Liver (tissue), 3 donors: ENCODE measurements at regions not wholly inside any gene's neighbourhood (a gene's known extent, or its start where the extent isn't known, plus 50 kb on each side); places are given as distances from the start of the nearest gene placed in this dataset.

Experiments
- CTCF ChIP-seq: fragments of 150-350 bp; IDR thresholded peaks from 2 replicates; pipeline ENCODE4 v1.5.1; 2017; ENCODE audit warnings: improper control_type of control experiment, low read depth, low read length; ENCODE audit not compliant: missing input control
- GABPA ChIP-seq, 2 donors: IDR thresholded peaks in 1 of 2; conservative IDR thresholded peaks in 1 of 2; 2 replicates each; pipeline ENCODE4 v1.6.1; 2016; ENCODE audit warnings: antibody characterized with exemption in 2 of 2, mild to moderate bottlenecking in 1 of 2, moderate library complexity in 1 of 2
- JUND ChIP-seq, 2 donors: IDR thresholded peaks; 2 replicates each; pipeline ENCODE4 v1.6.1; 2016; ENCODE audit warnings: antibody characterized with exemption in 2 of 2
- RAD21 ChIP-seq, 2 donors: IDR thresholded peaks; 2 replicates each; pipeline ENCODE4 v1.6.1; 2016; ENCODE audit warnings: antibody characterized with exemption in 2 of 2, mild to moderate bottlenecking in 2 of 2
- REST ChIP-seq: IDR thresholded peaks from 2 replicates; pipeline ENCODE4 v1.6.1; 2016; ENCODE audit warnings: antibody characterized with exemption, mild to moderate bottlenecking
- RXRA ChIP-seq, 2 donors: IDR thresholded peaks; 2 replicates each; pipeline ENCODE4 v1.6.1; 2017 to 2018; ENCODE audit warnings: antibody characterized with exemption in 2 of 2, mild to moderate bottlenecking in 1 of 2
- SP1 ChIP-seq: IDR thresholded peaks from 2 replicates; pipeline ENCODE4 v1.6.1; 2018; ENCODE audit warnings: antibody characterized with exemption, mild to moderate bottlenecking
- YY1 ChIP-seq: IDR thresholded peaks from 2 replicates; pipeline ENCODE4 v1.6.1; 2016; ENCODE audit warnings: antibody characterized with exemption, mild to moderate bottlenecking
- ZBTB33 ChIP-seq: IDR thresholded peaks from 2 replicates; pipeline ENCODE4 v1.6.1; 2016; ENCODE audit warnings: antibody characterized with exemption
- donor health status: healthy.
- donor health status: healthy.

GRCh38 chr5:128773378-128773777, 191.9 kb upstream of the SLC27A6 start:
- TF ChIP-seq SP1 (no peak), CTCF (no peak), GABPA (IDR thresholded peaks at IDR 0.05 in 1 of 2, conservative IDR thresholded peaks at IDR 0.05 in 1 of 2) (no peak), JUND (IDR thresholded peaks at IDR 0.05) (no peak), REST (no peak), RXRA (IDR thresholded peaks at IDR 0.05) (no peak), YY1 (no peak), RAD21 (IDR thresholded peaks at IDR 0.05) (no peak), ZBTB33 (no peak)
